HG03139 (cell line): ENCODE measurements at regions not wholly inside any gene's neighbourhood (a gene's known extent, or its start where the extent isn't known, plus 50 kb on each side); places are given as distances from the start of the nearest gene placed in this dataset.
"Not testable (repeated sequence)": the region's sequence is repeated elsewhere in the genome, so short reads cannot be mapped to it uniquely, and the experiment has no call there.

Experiments
- ATAC-seq: cut with Tn5 transposase; IDR thresholded peaks from one replicate; pipeline ENCODE4 v1.9.1; 2021; ENCODE audit not compliant: unreplicated experiment

- ATAC-seq = no peak
These were observed 259.4 kb downstream of the RAD51AP2 start for GRCh38 chr2:17258861-17259260.

GRCh38 chr2:17257189-17257909, 260.9 kb downstream of the RAD51AP2 start:
- ATAC-seq = no peak

- ATAC-seq = no peak
These were observed 263.2 kb downstream of the RAD51AP2 start for GRCh38 chr2:17255071-17255470.

GRCh38 chr2:17254421-17254820, 263.8 kb downstream of the RAD51AP2 start:
- no peak for ATAC-seq

- no peak for ATAC-seq
These were observed 266.0 kb downstream of the RAD51AP2 start for GRCh38 chr2:17252258-17252657.

GRCh38 chr2:17251171-17251570, 267.1 kb downstream of the RAD51AP2 start:
- no peak for ATAC-seq

- ATAC-seq = no peak
These were observed 269.0 kb downstream of the RAD51AP2 start for GRCh38 chr2:17249249-17249648.

GRCh38 chr2:17245906-17246305, 272.3 kb downstream of the RAD51AP2 start:
- no peak for ATAC-seq

- ATAC-seq = no peak
These were observed 275.3 kb downstream of the RAD51AP2 start for GRCh38 chr2:17242813-17243485.

- ATAC-seq = no peak
These were observed 278.7 kb downstream of the RAD51AP2 start for GRCh38 chr2:17239550-17239949.

- no peak for ATAC-seq
These were observed 283.1 kb downstream of the RAD51AP2 start for GRCh38 chr2:17235167-17235566.

GRCh38 chr2:17232776-17233556, 285.3 kb downstream of the RAD51AP2 start:
- no peak for ATAC-seq

GRCh38 chr2:17231394-17231965, 286.8 kb downstream of the RAD51AP2 start:
- ATAC-seq = no peak

- no peak for ATAC-seq
These were observed 288.8 kb downstream of the RAD51AP2 start for GRCh38 chr2:17229414-17229813.

GRCh38 chr2:17228461-17228860, 289.8 kb downstream of the RAD51AP2 start:
- no peak for ATAC-seq

- ATAC-seq = no peak
These were observed 290.4 kb downstream of the RAD51AP2 start for GRCh38 chr2:17227856-17228255.

- no peak for ATAC-seq
These were observed 291.2 kb downstream of the RAD51AP2 start for GRCh38 chr2:17226941-17227490.

GRCh38 chr2:17223211-17223610, 295.0 kb downstream of the RAD51AP2 start:
- no peak for ATAC-seq

- ATAC-seq = no peak
These were observed 309.7 kb downstream of the RAD51AP2 start for GRCh38 chr2:17208511-17208910.

GRCh38 chr2:17206771-17207170, 311.5 kb downstream of the RAD51AP2 start:
- no peak for ATAC-seq

- not testable (repeated sequence) for ATAC-seq
These were observed 314.0 kb downstream of the RAD51AP2 start for GRCh38 chr2:17204214-17204613.
